ENCODE measurements at regions not wholly inside any gene's neighbourhood (a gene's known extent, or its start where the extent isn't known, plus 50 kb on each side); places are given as distances from the start of the nearest gene placed in this dataset.

DNA sequence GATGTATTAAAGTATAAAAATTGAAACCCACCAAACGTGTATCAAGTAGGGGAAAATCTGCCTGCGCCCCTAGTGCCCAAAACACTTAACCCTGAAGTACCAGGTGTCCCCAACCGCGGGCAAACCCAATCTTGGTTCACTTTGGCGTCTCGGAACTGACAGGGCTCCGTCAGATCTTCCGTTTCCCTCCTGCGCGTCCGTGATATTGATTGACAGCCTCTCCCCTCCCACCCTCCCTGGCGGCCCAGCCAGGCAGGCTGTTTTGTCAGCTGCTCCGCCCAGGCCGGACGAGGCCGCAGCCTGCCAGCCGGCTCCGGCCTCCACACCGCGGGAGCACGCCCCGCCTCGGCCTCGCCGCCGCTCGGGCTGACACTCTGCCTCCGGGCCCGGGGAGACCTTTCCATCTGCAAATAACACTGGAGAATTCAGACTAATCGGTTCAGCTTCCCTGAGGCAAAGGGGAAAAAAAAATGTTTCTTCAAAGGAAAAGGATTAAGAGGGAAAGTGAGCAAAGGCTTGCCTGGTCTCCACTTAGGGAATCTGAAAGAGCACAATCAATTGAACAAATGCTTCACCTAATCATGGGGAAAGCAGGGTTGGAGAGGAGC, 234.9 kb upstream of the MCHR2 start:
- H3K9me3 ChIP-seq (ENCODE audit: control extremely low read depth in 1 of 3, control insufficient read depth in 2 of 3, insufficient read depth in 1 of 3, low read length in 2 of 3) = no peaks in the 10 kb centered on the region
- under 1% methylated on average over 28 of the region's 30 CpGs for WGBS (ENCODE audit: insufficient coverage)
- H3K36me3 ChIP-seq (replicated peaks in 1 of 2; ENCODE audit: control extremely low read depth in 1 of 2, control insufficient read depth in 1 of 2, extremely low read depth in 1 of 2, insufficient read depth in 2 of 2, low read length in 1 of 2) = no peaks in the 10 kb centered on the region
- ChIA-PET POLR2A (no interaction called here), CTCF (interaction anchor here (1.0 kb wide), 1 partner anchor 10 kb away, joined by 4 read pairs; no protein-coding TSS in a partner anchor)
- DNase-seq = peak; percentile 54
- H3K4me2 ChIP-seq (replicated peaks; ENCODE audit: low read depth, low read length, poor library complexity, severe bottlenecking) = peak overlapping the region; percentile 63
- peak overlapping the region; percentile 82 for H3K4me3 Mint-ChIP-seq
- H3K27me3 Mint-ChIP-seq = no peaks in the 10 kb centered on the region
- intact Hi-C loops (cut with micrococcal nuclease) = no loop called here
- peak overlapping the region; percentile 33 to 70 (median 56) for H3K4me3 ChIP-seq (ENCODE audit: control extremely low read depth in 1 of 5, extremely low read depth in 1 of 5, insufficient read depth in 1 of 5, low read depth in 2 of 5, low read length in 4 of 5)
- peak overlapping the region; percentile 71 for H3K9ac ChIP-seq (ENCODE audit: low read length)
- peak overlapping the region; percentile 61 for H3K27ac Mint-ChIP-seq
- peak overlapping the region; percentile 72 for H2AFZ ChIP-seq (ENCODE audit: insufficient read depth, low read depth, low read length, poor library complexity, severe bottlenecking)
- no peaks in the 10 kb centered on the region for H3K9me3 Mint-ChIP-seq (ENCODE audit: insufficient read depth)
- ATAC-seq (ENCODE audit: low read depth) = peak; percentile 93
- H3K27ac ChIP-seq (ENCODE audit: low read length in 2 of 2) = peak overlapping the region; percentile 36 to 68
- H3K4me1 ChIP-seq (ENCODE audit: control insufficient read depth in 2 of 2, insufficient read depth in 2 of 2, low read length in 2 of 2) = peaks cover 0 to 6% of the 10 kb centered on the region in 2 donors
- TF ChIP-seq EZH2 (IDR thresholded peaks at IDR 0.05; ENCODE audit: borderline replicate concordance, insufficient read depth, low read depth, low read length, poor library complexity, severe bottlenecking) = no peak
- TF ChIP-seq, protein P1, sequence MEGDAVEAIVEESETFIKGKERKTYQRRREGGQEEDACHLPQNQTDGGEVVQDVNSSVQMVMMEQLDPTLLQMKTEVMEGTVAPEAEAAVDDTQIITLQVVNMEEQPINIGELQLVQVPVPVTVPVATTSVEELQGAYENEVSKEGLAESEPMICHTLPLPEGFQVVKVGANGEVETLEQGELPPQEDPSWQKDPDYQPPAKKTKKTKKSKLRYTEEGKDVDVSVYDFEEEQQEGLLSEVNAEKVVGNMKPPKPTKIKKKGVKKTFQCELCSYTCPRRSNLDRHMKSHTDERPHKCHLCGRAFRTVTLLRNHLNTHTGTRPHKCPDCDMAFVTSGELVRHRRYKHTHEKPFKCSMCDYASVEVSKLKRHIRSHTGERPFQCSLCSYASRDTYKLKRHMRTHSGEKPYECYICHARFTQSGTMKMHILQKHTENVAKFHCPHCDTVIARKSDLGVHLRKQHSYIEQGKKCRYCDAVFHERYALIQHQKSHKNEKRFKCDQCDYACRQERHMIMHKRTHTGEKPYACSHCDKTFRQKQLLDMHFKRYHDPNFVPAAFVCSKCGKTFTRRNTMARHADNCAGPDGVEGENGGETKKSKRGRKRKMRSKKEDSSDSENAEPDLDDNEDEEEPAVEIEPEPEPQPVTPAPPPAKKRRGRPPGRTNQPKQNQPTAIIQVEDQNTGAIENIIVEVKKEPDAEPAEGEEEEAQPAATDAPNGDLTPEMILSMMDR (IDR thresholded peaks at IDR 0.05) = peak; percentile 20
- H3K27me3 ChIP-seq (replicated peaks in 1 of 4; ENCODE audit: control extremely low read depth in 1 of 4, control insufficient read depth in 3 of 4, insufficient read depth in 4 of 4, low read length in 3 of 4) = peaks cover 0 to 3% (median 0%) of the 10 kb centered on the region in 4 experiments
- no peaks in the 10 kb centered on the region for H3K79me2 ChIP-seq (ENCODE audit: control insufficient read depth, insufficient read depth, low read length)
- peaks cover 15% of the 10 kb centered on the region for H3K4me1 Mint-ChIP-seq
- H4K20me1 ChIP-seq (ENCODE audit: control insufficient read depth, insufficient read depth, low read length, poor library complexity, severe bottlenecking) = no peaks in the 10 kb centered on the region

DNA sequence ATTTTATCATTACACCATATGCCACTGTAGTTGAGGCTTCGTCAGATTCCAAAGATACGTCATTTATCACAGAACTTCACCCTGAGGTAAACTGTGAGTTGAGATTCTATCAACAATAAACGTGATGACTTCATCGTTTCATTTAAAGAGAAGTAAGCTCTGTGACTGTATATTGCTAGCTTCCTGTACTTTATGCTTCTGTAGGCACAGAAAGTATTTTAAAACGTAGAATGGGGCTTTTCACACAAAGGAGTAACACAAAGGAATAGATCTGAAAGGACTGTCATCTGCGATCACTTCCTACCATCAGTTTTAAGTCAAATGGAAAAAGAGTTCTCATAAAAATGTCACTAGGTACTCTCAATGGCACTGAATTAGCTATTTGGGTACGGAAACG, 234.4 kb upstream of the MCHR2 start:
- no peak for TF ChIP-seq EZH2 (IDR thresholded peaks at IDR 0.05; ENCODE audit: borderline replicate concordance, insufficient read depth, low read depth, low read length, poor library complexity, severe bottlenecking)
- TF ChIP-seq, protein P1 (IDR thresholded peaks at IDR 0.05) = no peak
- Histone ChIP-seq H3K9ac (ENCODE audit: low read length) (peak overlapping the region; percentile 71), H3K9me3 (ENCODE audit: control extremely low read depth in 1 of 3, control insufficient read depth in 2 of 3, insufficient read depth in 1 of 3, low read length in 2 of 3) (no peaks in the 10 kb centered on the region), H3K79me2 (ENCODE audit: control insufficient read depth, insufficient read depth, low read length) (no peaks in the 10 kb centered on the region), H3K36me3 (replicated peaks in 1 of 2; ENCODE audit: control extremely low read depth in 1 of 2, control insufficient read depth in 1 of 2, extremely low read depth in 1 of 2, insufficient read depth in 2 of 2, low read length in 1 of 2) (no peaks in the 10 kb centered on the region), H3K4me1 (ENCODE audit: control insufficient read depth in 2 of 2, insufficient read depth in 2 of 2, low read length in 2 of 2) (peaks cover 0 to 6% of the 10 kb centered on the region in 2 donors), H3K4me3 (ENCODE audit: control extremely low read depth in 1 of 5, extremely low read depth in 1 of 5, insufficient read depth in 1 of 5, low read depth in 2 of 5, low read length in 4 of 5) (peak overlapping the region; percentile 33 to 70 (median 56)), H3K4me2 (replicated peaks; ENCODE audit: low read depth, low read length, poor library complexity, severe bottlenecking) (peak overlapping the region; percentile 63), H3K27me3 (replicated peaks in 1 of 4; ENCODE audit: control extremely low read depth in 1 of 4, control insufficient read depth in 3 of 4, insufficient read depth in 4 of 4, low read length in 3 of 4) (peaks cover 0 to 3% (median 0%) of the 10 kb centered on the region in 4 experiments), H3K27ac (ENCODE audit: low read length in 2 of 2) (peak overlapping the region; percentile 36 to 68), H4K20me1 (ENCODE audit: control insufficient read depth, insufficient read depth, low read length, poor library complexity, severe bottlenecking) (no peaks in the 10 kb centered on the region), H2AFZ (ENCODE audit: insufficient read depth, low read depth, low read length, poor library complexity, severe bottlenecking) (peak overlapping the region; percentile 72)
- ATAC-seq (ENCODE audit: low read depth) (peak; percentile 6), DNase-seq (no peak)
- Mint-ChIP-seq H3K4me3 (peak overlapping the region; percentile 82), H3K9me3 (ENCODE audit: insufficient read depth) (no peaks in the 10 kb centered on the region), H3K27me3 (no peaks in the 10 kb centered on the region), H3K4me1 (peaks cover 15% of the 10 kb centered on the region), H3K27ac (peak overlapping the region; percentile 76)
- no CpG with 5 or more reads among the region's 8 CpGs for WGBS (ENCODE audit: insufficient coverage)
- intact Hi-C loops (cut with micrococcal nuclease) = no loop called here
- POLR2A ChIA-PET = no interaction called here
- CTCF ChIA-PET = no interaction called here
